Activated CD4-positive, alpha-beta T cell treated with anti-CD3 and anti-CD28 coated beads, Interleukin-2, amount 50 U/mL, for 24 hours (primary cell): ENCODE measurements at regions not wholly inside any gene's neighbourhood (a gene's known extent, or its start where the extent isn't known, plus 50 kb on each side); places are given as distances from the start of the nearest gene placed in this dataset.

Source experiments
- DNase-seq, 2 donors: peaks; one replicate each; pipeline ENCODE4 v3.0.0-alpha.2; 2020; ENCODE audit warnings: low read depth in 1 of 2, low spot score in 1 of 2

- DNase-seq: no peak
These were observed 62.9 kb upstream of the IL17B start for GRCh38 chr5:149441986-149442385.

- DNase-seq: no peak
These were observed 62.2 kb upstream of the IL17B start for GRCh38 chr5:149441194-149441753.

- no peak for DNase-seq
These were observed 60.9 kb upstream of the IL17B start for GRCh38 chr5:149439899-149440542.

GRCh38 chr5:149438711-149439132 lies 59.6 kb upstream of the IL17B start:
- DNase-seq: no peak

- DNase-seq: no peak
These were observed 59.2 kb upstream of the IL17B start for GRCh38 chr5:149438281-149438680.

- DNase-seq: no peak
These were observed 58.4 kb upstream of the IL17B start for GRCh38 chr5:149437391-149438040.

GRCh38 chr5:149435660-149436059 lies 56.6 kb upstream of the IL17B start:
- no peak for DNase-seq

- DNase-seq: no peak
These were observed 55.9 kb upstream of the IL17B start for GRCh38 chr5:149435015-149435376.

- DNase-seq: peak; percentile 28 to 41
These were observed 55.3 kb upstream of the IL17B start for GRCh38 chr5:149434162-149435014.

GRCh38 chr5:149433524-149434131 lies 54.5 kb upstream of the IL17B start:
- DNase-seq: no peak

- no peak for DNase-seq
These were observed 53.9 kb upstream of the IL17B start for GRCh38 chr5:149432911-149433401.

GRCh38 chr5:149432376-149432775 lies 53.3 kb upstream of the IL17B start:
- no peak for DNase-seq

GRCh38 chr5:149429839-149430721 lies 51.0 kb upstream of the IL17B start:
- DNase-seq: no peak
